ENCODE measurements at regions not wholly inside any gene's neighbourhood (a gene's known extent, or its start where the extent isn't known, plus 50 kb on each side); places are given as distances from the start of the nearest gene placed in this dataset.

DNA sequence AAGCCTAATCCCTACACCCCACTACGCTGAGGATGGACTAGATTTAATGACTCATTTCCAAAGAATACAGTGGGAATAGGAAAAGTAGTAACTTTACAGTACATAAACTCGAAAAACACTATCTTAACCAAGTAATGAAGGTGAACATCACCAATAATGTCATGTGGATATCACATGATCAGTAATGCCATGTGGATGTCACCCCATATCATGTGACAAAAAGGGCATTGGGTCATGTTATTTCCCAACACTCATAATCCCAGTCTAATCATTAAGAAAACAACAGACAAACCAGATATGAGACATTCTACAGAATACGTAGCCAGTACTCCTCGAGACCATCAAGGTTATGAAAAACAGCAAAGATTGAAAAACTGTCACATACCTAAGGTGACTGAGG, 667.3 kb upstream of the CRIM1 start:
- TF ChIP-seq, protein P1, sequence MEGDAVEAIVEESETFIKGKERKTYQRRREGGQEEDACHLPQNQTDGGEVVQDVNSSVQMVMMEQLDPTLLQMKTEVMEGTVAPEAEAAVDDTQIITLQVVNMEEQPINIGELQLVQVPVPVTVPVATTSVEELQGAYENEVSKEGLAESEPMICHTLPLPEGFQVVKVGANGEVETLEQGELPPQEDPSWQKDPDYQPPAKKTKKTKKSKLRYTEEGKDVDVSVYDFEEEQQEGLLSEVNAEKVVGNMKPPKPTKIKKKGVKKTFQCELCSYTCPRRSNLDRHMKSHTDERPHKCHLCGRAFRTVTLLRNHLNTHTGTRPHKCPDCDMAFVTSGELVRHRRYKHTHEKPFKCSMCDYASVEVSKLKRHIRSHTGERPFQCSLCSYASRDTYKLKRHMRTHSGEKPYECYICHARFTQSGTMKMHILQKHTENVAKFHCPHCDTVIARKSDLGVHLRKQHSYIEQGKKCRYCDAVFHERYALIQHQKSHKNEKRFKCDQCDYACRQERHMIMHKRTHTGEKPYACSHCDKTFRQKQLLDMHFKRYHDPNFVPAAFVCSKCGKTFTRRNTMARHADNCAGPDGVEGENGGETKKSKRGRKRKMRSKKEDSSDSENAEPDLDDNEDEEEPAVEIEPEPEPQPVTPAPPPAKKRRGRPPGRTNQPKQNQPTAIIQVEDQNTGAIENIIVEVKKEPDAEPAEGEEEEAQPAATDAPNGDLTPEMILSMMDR (IDR thresholded peaks at IDR 0.05) = no peak
- no peak for TF ChIP-seq POLR2AphosphoS5 (IDR thresholded peaks at IDR 0.05)
- no peak for TF ChIP-seq POLR2A (IDR thresholded peaks at IDR 0.05)
